SH-SY5Y (cell line): ENCODE measurements at regions not wholly inside any gene's neighbourhood (a gene's known extent, or its start where the extent isn't known, plus 50 kb on each side); places are given as distances from the start of the nearest gene placed in this dataset.

Experiments
- GATA2 ChIP-seq: IDR thresholded peaks from 2 replicates; pipeline ENCODE4 v1.6.1; 2011; ENCODE audit warnings: mild to moderate bottlenecking, low read depth, low read length
- GATA3 ChIP-seq: IDR thresholded peaks from 2 replicates; pipeline ENCODE4 v1.6.1; 2011; ENCODE audit warnings: low read depth, mild to moderate bottlenecking, low read length, moderate library complexity

GRCh38 chr4:156420623-156421022 lies 467.0 kb upstream of the CTSO start:
- TF ChIP-seq GATA3 (no peak), GATA2 (no peak)
